IMR-90 (cell line): ENCODE measurements at regions not wholly inside any gene's neighbourhood (a gene's known extent, or its start where the extent isn't known, plus 50 kb on each side); places are given as distances from the start of the nearest gene placed in this dataset.

Experiments used
- ATAC-seq: fragments of 200-7000 bp; cut with Tn5 transposase; 2 replicates; pipeline ENCODE4 v1.9.1; 2020; ENCODE audit warnings: low read depth, mild to moderate bottlenecking, moderate library complexity
- BruUV-seq: library from RNA; stranded (reverse); fragments of 400-500 nt; replicated peaks from 2 replicates; lab custom pipeline; 2021; lab: Mats Ljungman, UMichigan
- CTCF ChIA-PET: fragments of 300-600 bp; formaldehyde crosslinking; extraction: SDS; loops from one replicate; lab custom pipeline; 2021; ENCODE audit warnings: antibody characterized with exemption; lab: Yijun Ruan, JAX
- POLR2A ChIA-PET: fragments of 300-600 bp; sonication (Branson Sonifier 250); formaldehyde crosslinking; loops from one replicate; lab custom pipeline; 2022; ENCODE audit warnings: antibody characterized with exemption; ENCODE audit not compliant: unreplicated experiment; lab: Charles Lee
- DNase-seq: peaks from one replicate; pipeline ENCODE4 v3.0.0; 2013
- H2AFZ ChIP-seq: replicated peaks from 2 replicates; pipeline ENCODE3; 2013; ENCODE audit warnings: low read length, mild to moderate bottlenecking; ENCODE audit not compliant: poor library complexity
- H2AK5ac ChIP-seq: 2 replicates; pipeline ENCODE4 v1.6.1; 2013; ENCODE audit warnings: low read depth, low read length, inconsistent platforms
- H2AK9ac ChIP-seq: replicated peaks from 2 replicates; pipeline ENCODE3; 2013; ENCODE audit warnings: mild to moderate bottlenecking, low read depth, low read length, moderate library complexity; ENCODE audit not compliant: poor library complexity
- H2BK120ac ChIP-seq: 2 replicates; pipeline ENCODE4 v1.6.1; 2013; ENCODE audit warnings: low read depth, low read length, inconsistent platforms
- H2BK15ac ChIP-seq: 3 replicates; pipeline ENCODE4 v1.6.1; 2013; ENCODE audit warnings: low read depth, low read length, inconsistent platforms
- H2BK20ac ChIP-seq: 2 replicates; pipeline ENCODE4 v1.6.1; 2013; ENCODE audit warnings: low read depth, mild to moderate bottlenecking, inconsistent platforms, low read length, moderate library complexity
- H2BK5ac ChIP-seq: 2 replicates; pipeline ENCODE4 v1.6.1; 2013; ENCODE audit warnings: mild to moderate bottlenecking, low read depth, low read length, inconsistent platforms; ENCODE audit not compliant: poor library complexity, severe bottlenecking
- H3K14ac ChIP-seq: replicated peaks from 2 replicates; pipeline ENCODE4 v1.6.1; 2013; ENCODE audit warnings: low read depth, low read length, inconsistent platforms
- H3K18ac ChIP-seq: 2 replicates; pipeline ENCODE4 v1.6.1; 2013; ENCODE audit warnings: low read depth, low read length, control low read depth
- H3K23ac ChIP-seq: 2 replicates; pipeline ENCODE4 v1.6.1; 2013; ENCODE audit warnings: low read depth, low read length, inconsistent platforms
- H3K27ac ChIP-seq: 2 replicates; pipeline ENCODE4 v1.5.1; 2013; ENCODE audit warnings: mild to moderate bottlenecking, control low read depth, low read length; ENCODE audit not compliant: insufficient read depth
- H3K27me3 ChIP-seq: 2 replicates; pipeline ENCODE4 v1.6.1; 2013; ENCODE audit warnings: low read length; ENCODE audit not compliant: control insufficient read depth, insufficient read depth
- H3K36me3 ChIP-seq: 2 replicates; pipeline ENCODE4 v1.6.1; 2013; ENCODE audit warnings: low read length, mixed read lengths; ENCODE audit not compliant: control insufficient read depth, insufficient read depth
- H3K4ac ChIP-seq: 2 replicates; pipeline ENCODE4 v1.6.1; 2013; ENCODE audit warnings: low read depth, low read length, inconsistent platforms
- H3K4me1 ChIP-seq: 2 replicates; pipeline ENCODE4 v1.6.1; 2013; ENCODE audit warnings: low read length, mixed read lengths; ENCODE audit not compliant: control insufficient read depth, insufficient read depth
- H3K4me2 ChIP-seq: 2 replicates; pipeline ENCODE4 v1.6.1; 2013; ENCODE audit warnings: low read depth, mild to moderate bottlenecking, control low read depth, low read length, moderate library complexity
- H3K4me3 ChIP-seq: 2 replicates; pipeline ENCODE4 v1.5.1; 2013; ENCODE audit warnings: low read depth, mild to moderate bottlenecking, control low read depth, low read length, moderate library complexity; ENCODE audit not compliant: insufficient read depth
- H3K56ac ChIP-seq: 2 replicates; pipeline ENCODE4 v1.6.1; 2013; ENCODE audit warnings: low read length, inconsistent platforms; ENCODE audit not compliant: insufficient read depth; ENCODE audit errors: extremely low read depth
- H3K79me1 ChIP-seq, 2 experiments: 2 replicates each; pipeline ENCODE4 v1.6.1; 2013; ENCODE audit warnings: low read length in 2 of 2, inconsistent platforms in 1 of 2, low read depth in 1 of 2
- H3K9ac ChIP-seq: 2 replicates; pipeline ENCODE4 v1.6.1; 2013; ENCODE audit warnings: low read depth, low read length, control low read depth
- H3K9me1 ChIP-seq: 2 replicates; pipeline ENCODE4 v1.6.1; 2013; ENCODE audit warnings: low read length, inconsistent platforms; ENCODE audit not compliant: insufficient read depth
- H3K9me3 ChIP-seq: 2 replicates; pipeline ENCODE4 v1.6.1; 2013; ENCODE audit warnings: low read length; ENCODE audit not compliant: control insufficient read depth, insufficient read depth
- H4K20me1 ChIP-seq: 2 replicates; pipeline ENCODE4 v1.6.1; 2013; ENCODE audit warnings: low read length, inconsistent platforms; ENCODE audit not compliant: insufficient read depth
- H4K5ac ChIP-seq: 2 replicates; pipeline ENCODE4 v1.6.1; 2013; ENCODE audit warnings: mild to moderate bottlenecking, low read depth, low read length, control low read depth
- H4K8ac ChIP-seq, 2 experiments: 2 replicates each; pipeline ENCODE4 v1.6.1; 2013; ENCODE audit warnings: low read depth in 2 of 2, low read length in 2 of 2, control low read depth in 1 of 2, inconsistent platforms in 1 of 2
- H4K91ac ChIP-seq: 2 replicates; pipeline ENCODE4 v1.6.1; 2013; ENCODE audit warnings: low read depth, low read length, inconsistent platforms; ENCODE audit not compliant: insufficient read depth
- BHLHE40 ChIP-seq: fragments of 150-350 bp; IDR thresholded peaks from 2 replicates; pipeline ENCODE4 v1.6.1; 2016; ENCODE audit warnings: mild to moderate bottlenecking, low read depth, low read length
- CEBPB ChIP-seq: IDR thresholded peaks from 2 replicates; pipeline ENCODE4 v1.6.1; 2012; ENCODE audit warnings: low read depth, low read length, improper control_type of control experiment
- CHD1 ChIP-seq: IDR thresholded peaks from 2 replicates; pipeline ENCODE4 v1.6.1; 2012; ENCODE audit warnings: low read depth, low read length, improper control_type of control experiment
- CTCF ChIP-seq: conservative IDR thresholded peaks from 2 replicates; pipeline ENCODE4 v1.5.1; 2012; ENCODE audit warnings: mild to moderate bottlenecking, low read depth, low read length, improper control_type of control experiment
- ELK1 ChIP-seq: fragments of 150-350 bp; IDR thresholded peaks from 2 replicates; pipeline ENCODE4 v1.6.1; 2016; ENCODE audit warnings: low read depth, mild to moderate bottlenecking, low read length, moderate library complexity, borderline replicate concordance
- FOS ChIP-seq: fragments of 150-350 bp; IDR thresholded peaks from 2 replicates; pipeline ENCODE4 v1.6.1; 2016; ENCODE audit warnings: low read depth, low read length
- MAFK ChIP-seq: IDR thresholded peaks from 2 replicates; pipeline ENCODE4 v1.6.1; 2012; ENCODE audit warnings: low read depth, low read length, improper control_type of control experiment
- MAZ ChIP-seq: IDR thresholded peaks from 2 replicates; pipeline ENCODE4 v1.6.1; 2012; ENCODE audit warnings: low read depth, mild to moderate bottlenecking, low read length, improper control_type of control experiment, moderate library complexity, borderline replicate concordance
- MXI1 ChIP-seq: IDR thresholded peaks from 2 replicates; pipeline ENCODE4 v1.6.1; 2012; ENCODE audit warnings: low read depth, mild to moderate bottlenecking, low read length, moderate library complexity, borderline replicate concordance
- NFE2L2 ChIP-seq: fragments of 150-350 bp; IDR thresholded peaks from 2 replicates; pipeline ENCODE4 v1.6.1; 2016; ENCODE audit warnings: low read depth, mild to moderate bottlenecking, low read length
- POLR2A ChIP-seq: IDR thresholded peaks from 2 replicates; pipeline ENCODE4 v1.6.1; 2012; ENCODE audit warnings: mild to moderate bottlenecking, low read depth, low read length
- RAD21 ChIP-seq: IDR thresholded peaks from 2 replicates; pipeline ENCODE4 v1.6.1; 2012; ENCODE audit warnings: low read length, improper control_type of control experiment
- RCOR1 ChIP-seq: IDR thresholded peaks from 2 replicates; pipeline ENCODE4 v1.6.1; 2012; ENCODE audit warnings: mild to moderate bottlenecking, low read length, improper control_type of control experiment; ENCODE audit not compliant: insufficient replicate concordance
- RFX5 ChIP-seq: IDR thresholded peaks from 2 replicates; pipeline ENCODE4 v1.8.0; 2012; ENCODE audit warnings: low read depth, mild to moderate bottlenecking, low read length, moderate library complexity
- SMC3 ChIP-seq: fragments of 150-350 bp; IDR thresholded peaks from 2 replicates; pipeline ENCODE4 v1.6.1; 2016; ENCODE audit warnings: low read depth, mild to moderate bottlenecking, antibody characterized with exemption, low read length, moderate library complexity
- USF2 ChIP-seq: fragments of 150-350 bp; IDR thresholded peaks from 2 replicates; pipeline ENCODE4 v1.6.1; 2017; ENCODE audit warnings: mild to moderate bottlenecking, antibody characterized with exemption, low read length, low read depth
- WGBS, 2 experiments: methylation state at CpG; one replicate each; pipeline versions ENCODE4 v1.1.5 to v1.1.7; 2013; ENCODE audit warnings: missing lambda C conversion rate in 2 of 2; ENCODE audit not compliant: insufficient read length in 1 of 2; ENCODE audit errors: extremely low coverage in 2 of 2; 5-methylcytosine and 5-hydroxymethylcytosine counted together
- dilution Hi-C: fragments of 300-500 bp; cut with HindIII; formaldehyde crosslinking; loops from one replicate; pipeline ENCODE4 v1.14.3; 2018; ENCODE audit warnings: low sequenced_read_pairs; ENCODE audit not compliant: unreplicated experiment
- in situ Hi-C: fragments of 300-500 bp; cut with MboI; formaldehyde crosslinking; loops from 3 replicates; pipeline ENCODE4 v1.14.3; 2019; ENCODE audit warnings: low sequenced_read_pairs, inconsistent platforms, mixed read lengths
- intact Hi-C: fragments of 100-400 bp; cut with micrococcal nuclease; formaldehyde crosslinking; loops from 2 replicates; pipeline ENCODE4 v1.10.0; 2022

GRCh38 chr4:164683040-164683439 is 70.9 kb upstream of the SMIM31 start:
- Histone ChIP-seq H4K91ac (no peak overlapping the region), H2AK9ac (no peak overlapping the region), H3K79me1 (no peaks in the 10 kb centered on the region), H4K5ac (no peak overlapping the region), H2BK5ac (no peak overlapping the region), H3K4me1 (no peaks in the 10 kb centered on the region), H3K56ac (no peak overlapping the region), H2BK15ac (no peak overlapping the region), H3K23ac (no peak overlapping the region), H3K36me3 (no peaks in the 10 kb centered on the region), H2AK5ac (no peak overlapping the region), H3K27me3 (no peaks in the 10 kb centered on the region), H3K14ac (no peak overlapping the region), H2BK20ac (no peak overlapping the region), H3K4me2 (no peak overlapping the region), H3K9me1 (no peaks in the 10 kb centered on the region), H4K20me1 (no peaks in the 10 kb centered on the region), H3K18ac (no peak overlapping the region), H3K4me3 (no peak overlapping the region), H3K27ac (no peak overlapping the region), H3K4ac (no peak overlapping the region), H3K9ac (no peak overlapping the region), H4K8ac (no peak overlapping the region), H2BK120ac (no peak overlapping the region), H3K9me3 (peaks cover 3% of the 10 kb centered on the region), H2AFZ (no peak overlapping the region)
- no peak for ATAC-seq
- dilution Hi-C loops (no loop called here), in situ Hi-C loops (no loop called here), intact Hi-C loops (no loop called here)
- no TSS peak for BruUV-seq
- TF ChIP-seq MAZ (no peak), MAFK (no peak), USF2 (no peak), BHLHE40 (no peak), NFE2L2 (no peak), MXI1 (no peak), RCOR1 (no peak), CHD1 (no peak), FOS (no peak), CTCF (no peak), POLR2A (no peak), SMC3 (no peak), RFX5 (no peak), RAD21 (no peak), CEBPB (no peak), ELK1 (no peak)
- ChIA-PET POLR2A (no interaction called here), CTCF (no interaction called here)
- WGBS, 2 experiments, result no CpG with 5 or more reads among the region's 2 CpGs
- no peak for DNase-seq
